ENCODE measurements at regions not wholly inside any gene's neighbourhood (a gene's known extent, or its start where the extent isn't known, plus 50 kb on each side); places are given as distances from the start of the nearest gene placed in this dataset.

GRCh38 chr2:217070043-217070430 is 210.2 kb upstream of the TNP1 start:
- DNase-seq: no peak

DNA sequence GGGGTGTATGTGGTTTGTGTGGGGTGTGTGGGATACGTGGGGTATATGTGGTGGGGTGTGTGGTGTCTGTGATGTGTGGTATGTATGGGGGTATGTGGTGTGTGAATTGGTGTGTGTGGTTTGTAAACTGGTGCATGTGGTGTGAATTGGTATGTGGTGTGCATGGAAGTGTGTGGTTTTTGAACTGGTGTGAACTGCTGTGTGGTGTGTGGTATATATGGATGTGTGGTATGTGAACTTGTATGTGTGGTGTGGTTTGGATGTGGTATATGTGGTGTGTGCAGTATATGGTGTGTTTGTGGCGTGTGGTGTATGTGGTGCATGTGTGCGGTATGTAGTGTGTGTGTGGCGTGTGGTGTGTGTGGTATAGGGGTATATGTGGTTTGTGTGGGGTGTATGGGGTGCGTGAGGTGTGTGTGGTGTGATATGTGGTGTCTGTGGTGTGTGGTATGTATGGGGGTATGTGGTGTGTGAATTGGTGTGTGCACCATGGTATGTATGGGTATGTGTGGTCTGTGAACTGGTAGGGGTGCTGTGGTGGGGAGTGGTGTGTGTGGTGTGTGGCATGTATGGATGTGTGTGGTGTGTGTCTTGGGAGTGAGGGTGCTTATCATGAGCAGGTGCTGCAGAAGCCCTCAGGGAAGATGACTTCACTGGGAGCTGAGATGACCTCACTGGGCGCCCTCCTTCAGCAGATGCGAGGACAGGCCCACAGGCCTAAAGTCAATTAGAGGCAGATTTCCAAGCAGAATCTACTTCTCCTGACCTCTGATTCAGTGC is 209.6 kb upstream of the TNP1 start:
- no peak for DNase-seq

DNA sequence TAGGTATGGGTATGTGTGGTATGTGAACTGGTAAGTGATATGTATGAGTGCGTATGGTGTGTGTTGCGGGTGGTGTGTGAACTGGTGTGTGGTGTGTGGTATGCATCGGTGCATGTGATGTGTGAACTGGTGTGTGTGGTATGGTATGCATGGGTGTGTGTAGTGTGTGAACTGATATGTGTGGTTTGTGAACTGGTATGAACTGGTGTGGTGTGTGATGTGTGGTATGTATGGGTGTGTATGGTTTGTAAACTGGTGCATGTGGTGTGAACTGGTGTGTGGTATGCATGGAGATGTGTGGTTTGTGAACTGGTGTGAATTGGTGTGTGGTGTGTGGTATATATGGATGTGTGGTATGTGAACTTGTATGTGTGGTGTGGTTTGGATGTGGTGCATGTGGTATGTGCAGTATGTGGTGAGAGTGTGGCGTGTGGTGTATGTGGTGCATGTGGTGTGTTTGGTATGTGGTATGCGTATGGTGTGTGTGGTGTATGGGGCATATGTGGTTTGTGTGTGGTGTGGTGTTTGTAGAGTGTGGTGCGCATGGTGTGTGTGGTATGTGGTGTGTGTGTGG is 208.9 kb upstream of the TNP1 start:
- DNase-seq: no peak

- no peak for DNase-seq
These were observed 207.9 kb upstream of the TNP1 start for GRCh38 chr2:217067787-217068186.

DNA sequence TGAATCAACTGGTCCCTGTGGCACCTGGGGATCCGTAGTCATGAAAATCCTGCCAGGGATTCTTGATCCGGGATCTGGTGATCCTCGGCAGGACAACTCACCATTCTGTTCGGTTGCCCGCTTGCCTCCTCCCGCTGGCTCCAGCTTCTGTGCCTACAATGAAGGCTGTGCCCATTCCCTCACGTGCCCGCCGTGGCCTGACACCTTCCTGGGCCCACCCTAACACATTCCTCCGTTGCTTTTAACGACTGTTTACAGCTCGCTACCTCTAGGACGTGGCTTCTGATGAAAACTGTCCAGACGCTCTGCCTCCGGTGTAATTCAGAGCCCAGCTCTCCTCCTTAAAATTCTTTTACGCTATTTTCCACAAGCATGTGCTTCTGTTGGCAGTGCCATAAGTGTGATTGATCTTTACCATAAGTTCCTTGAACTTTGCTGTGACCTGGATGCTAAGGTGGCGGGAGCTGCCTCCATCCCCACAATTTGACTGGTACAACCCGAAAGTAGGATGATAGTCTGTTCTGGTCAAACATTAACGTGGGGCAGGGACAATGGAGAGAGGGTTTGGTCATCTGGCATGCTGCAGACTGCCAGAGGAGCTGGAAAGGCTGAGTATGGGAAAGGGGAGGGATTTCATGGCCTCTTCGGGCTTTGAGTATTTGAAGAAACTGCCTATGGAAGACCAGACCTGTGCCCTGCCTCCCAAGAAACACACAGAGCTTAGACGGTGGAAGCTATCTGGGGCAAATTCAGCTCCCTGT is 206.8 kb upstream of the TNP1 start:
- no peak for DNase-seq

- no peak for DNase-seq
These were observed 206.0 kb upstream of the TNP1 start for GRCh38 chr2:217065695-217066405.

DNA sequence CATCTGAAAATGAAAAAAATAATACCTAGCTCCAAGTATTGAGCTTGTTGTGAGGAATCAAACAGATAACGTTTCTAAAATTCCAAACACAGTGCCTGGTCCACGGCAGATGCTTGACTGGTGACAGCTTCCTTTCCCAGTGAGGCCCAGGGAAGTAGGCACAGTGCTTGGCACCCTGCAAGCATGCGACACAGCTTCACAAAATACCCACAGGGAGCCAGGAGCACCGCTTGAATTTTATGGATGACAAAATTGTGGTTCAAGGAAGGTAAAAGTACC is 205.1 kb upstream of the TNP1 start:
- DNase-seq: no peak

- no peak for DNase-seq
These were observed 204.6 kb upstream of the TNP1 start for GRCh38 chr2:217064234-217065011.

DNA sequence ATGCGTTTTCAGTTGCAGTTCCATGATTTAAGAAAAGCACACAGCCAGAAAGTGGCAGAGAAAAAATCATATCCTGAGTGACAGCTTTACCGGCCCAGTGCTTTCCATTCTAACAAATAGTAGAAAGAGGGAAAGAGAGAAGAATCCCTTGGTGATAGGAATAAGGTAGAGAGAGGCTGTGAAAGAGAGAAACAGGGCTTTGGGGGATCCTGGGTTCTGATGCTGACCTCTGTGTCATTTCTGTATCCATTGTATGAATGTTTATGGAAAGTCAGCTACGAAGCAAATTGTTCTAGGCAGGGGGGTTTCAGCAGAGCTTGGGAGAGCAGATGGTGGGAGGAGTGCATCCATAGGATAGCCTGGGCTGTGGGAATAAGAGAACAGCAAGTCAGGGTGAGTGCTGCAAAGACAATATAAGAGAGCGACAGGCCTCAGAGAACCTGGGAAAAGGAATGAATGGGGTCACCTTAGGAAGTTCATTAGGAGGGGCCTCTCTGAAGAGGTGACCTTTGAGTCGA is 203.4 kb upstream of the TNP1 start:
- DNase-seq: no peak

DNA sequence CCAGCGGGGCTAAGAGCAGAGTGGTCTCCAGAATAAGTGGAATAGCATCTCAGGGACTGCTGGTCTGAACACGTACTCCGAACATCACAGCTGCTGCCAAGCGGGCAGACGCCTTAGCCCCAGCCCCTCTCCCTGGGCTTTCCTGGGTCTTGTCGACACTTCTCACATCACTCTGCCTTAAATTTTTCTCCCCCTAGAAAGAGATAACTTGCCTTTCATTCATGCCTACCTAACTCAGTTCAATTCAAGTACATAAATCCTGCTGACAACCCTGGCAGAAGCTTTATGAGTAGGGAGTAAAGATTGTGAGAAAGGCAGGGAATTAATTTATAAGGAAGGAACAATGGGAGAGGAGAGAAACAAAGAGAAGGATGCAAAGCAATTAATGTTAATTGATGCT is 202.9 kb upstream of the TNP1 start:
- no peak for DNase-seq

DNA sequence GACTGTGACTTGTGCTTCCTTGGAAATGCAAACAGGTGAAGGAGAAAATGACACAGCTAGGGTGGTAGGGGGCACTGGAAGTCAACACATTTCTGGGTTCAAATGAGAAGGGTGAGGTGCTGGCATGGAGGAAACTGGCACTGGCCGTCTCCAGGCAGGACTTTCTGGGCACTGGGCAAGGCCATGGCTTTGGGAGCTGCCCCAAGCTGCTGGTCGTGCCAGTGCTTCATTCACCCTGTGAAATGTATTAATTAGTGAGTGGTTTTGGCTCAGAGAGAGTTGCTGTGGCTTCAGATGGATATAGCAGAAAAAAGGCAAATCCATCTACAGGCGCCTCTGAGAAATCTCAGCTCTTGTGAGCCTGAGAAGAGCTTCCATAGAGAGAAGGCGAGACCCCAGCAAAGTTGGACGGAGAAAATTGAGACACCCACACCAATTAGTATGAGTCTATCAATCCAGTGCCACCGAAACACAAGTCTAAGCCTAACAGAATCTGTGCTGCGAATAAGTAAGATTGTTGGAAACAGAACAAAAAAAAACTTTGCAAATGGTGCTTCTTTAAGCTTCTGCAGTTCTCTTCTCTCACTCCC is 202.1 kb upstream of the TNP1 start:
- no peak for DNase-seq

DNA sequence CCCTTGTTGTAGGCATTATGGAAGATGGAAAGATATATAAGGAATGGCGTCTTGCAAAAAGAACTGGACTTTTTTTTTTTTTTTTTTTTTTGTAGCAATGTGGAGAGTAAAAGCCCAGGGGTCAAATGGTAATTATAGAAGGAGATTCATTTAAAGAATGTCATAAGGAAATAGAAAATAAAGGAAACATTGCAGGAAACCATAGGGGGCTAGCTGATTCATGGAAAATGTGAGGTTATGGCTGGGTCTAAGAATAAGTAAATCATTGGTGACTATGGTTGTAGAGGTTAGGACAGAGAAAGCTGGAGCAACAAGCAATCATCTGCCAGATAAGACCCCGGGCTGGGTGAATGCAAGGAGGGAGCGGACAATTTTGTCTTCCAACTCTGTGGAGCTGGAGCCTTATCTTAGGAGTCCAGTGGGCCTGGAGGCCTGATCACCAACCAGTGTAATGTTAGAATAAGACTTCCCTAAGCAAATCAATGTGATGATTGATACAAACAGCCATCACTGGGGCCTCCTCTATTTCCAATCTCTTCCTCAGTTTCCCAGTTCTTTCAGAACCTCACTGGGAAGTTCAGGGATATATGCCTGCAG is 201.2 kb upstream of the TNP1 start:
- no peak for DNase-seq

- DNase-seq: no peak
These were observed 200.7 kb upstream of the TNP1 start for GRCh38 chr2:217060516-217060915.

DNA sequence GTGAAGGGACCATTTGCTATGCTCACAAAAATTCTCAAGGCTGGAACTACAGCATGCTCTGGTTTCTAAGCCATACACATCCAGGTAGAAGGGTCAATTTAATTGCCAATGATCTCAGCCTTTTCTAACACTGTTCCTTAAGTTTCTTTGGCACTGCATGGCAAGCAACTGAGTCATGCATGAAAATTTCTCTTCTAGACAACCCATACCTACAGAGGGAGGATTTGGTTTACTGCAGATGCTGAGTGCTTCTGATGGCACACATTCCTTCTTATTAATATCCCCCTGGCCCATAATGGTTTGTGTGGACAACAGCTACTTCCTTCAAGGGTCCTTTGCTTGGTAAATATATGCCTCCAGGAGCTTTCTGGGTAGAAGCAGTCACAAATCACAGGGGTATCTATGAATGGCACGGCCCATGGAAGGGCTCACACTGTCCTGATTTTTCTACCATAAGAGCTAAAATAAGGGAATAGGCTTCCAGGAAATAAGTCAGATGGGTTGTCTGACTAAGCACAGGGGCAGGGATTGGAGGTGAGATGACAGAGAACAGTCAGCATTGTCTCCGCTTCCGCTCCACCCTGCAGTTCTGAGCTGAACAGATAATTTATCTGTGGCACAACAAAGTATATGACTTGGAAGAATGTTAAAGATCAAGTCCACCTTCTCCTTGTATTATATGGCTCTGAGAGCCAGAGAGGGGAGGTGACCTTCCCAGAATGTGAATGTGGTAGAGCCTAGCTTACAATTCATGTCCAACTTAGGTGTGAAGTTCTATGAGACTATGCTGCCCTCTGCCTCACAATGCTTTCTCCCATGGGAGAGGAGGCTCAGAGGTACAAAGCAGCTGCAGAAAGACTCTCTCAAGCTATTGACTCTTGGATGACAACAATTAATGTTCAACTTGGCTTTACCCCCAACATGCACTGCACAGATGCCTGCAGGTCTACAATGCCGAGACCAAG is 199.2 kb upstream of the TNP1 start:
- no peak for DNase-seq

GRCh38 chr2:217057773-217058172 is 197.9 kb upstream of the TNP1 start:
- DNase-seq: no peak

DNA sequence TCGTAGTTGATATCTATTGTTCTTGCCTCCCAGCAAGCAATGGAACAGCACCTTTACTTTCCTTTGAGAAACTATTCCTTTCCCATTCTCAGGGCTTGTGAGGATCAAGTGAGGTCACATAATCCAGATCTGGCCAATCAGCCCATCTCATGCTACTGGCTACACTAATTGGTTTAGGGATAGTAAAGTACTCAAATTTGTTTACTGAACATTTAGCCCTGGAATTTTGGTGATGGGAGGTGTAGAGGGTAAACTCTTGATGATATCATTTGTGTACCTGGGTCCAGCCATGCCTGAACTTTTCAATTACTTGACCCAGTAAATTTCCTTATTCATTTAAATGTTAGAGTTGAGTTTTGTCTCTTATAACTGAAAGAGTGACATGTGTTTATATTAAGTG is 195.8 kb upstream of the TNP1 start:
- DNase-seq: no peak

DNA sequence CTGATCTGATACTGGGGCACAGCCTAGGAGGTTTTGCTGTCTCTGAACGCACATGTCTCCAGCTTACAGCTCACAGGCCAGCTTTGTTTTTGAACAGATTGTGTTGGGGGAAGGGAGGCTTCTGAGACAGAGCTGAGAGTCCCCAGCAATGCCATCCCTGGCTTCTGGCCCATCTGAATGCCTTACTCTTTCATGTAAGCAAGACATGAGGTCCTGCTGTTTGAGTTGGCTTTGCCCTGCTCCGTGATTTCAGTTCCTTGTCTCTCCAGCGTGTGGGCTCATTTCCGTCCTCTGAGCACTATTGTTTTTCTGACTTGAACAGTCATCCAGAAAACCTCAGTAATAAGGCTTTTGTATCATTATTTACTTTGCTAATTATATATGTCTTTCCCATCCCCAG is 194.9 kb upstream of the TNP1 start:
- no peak for DNase-seq

DNA sequence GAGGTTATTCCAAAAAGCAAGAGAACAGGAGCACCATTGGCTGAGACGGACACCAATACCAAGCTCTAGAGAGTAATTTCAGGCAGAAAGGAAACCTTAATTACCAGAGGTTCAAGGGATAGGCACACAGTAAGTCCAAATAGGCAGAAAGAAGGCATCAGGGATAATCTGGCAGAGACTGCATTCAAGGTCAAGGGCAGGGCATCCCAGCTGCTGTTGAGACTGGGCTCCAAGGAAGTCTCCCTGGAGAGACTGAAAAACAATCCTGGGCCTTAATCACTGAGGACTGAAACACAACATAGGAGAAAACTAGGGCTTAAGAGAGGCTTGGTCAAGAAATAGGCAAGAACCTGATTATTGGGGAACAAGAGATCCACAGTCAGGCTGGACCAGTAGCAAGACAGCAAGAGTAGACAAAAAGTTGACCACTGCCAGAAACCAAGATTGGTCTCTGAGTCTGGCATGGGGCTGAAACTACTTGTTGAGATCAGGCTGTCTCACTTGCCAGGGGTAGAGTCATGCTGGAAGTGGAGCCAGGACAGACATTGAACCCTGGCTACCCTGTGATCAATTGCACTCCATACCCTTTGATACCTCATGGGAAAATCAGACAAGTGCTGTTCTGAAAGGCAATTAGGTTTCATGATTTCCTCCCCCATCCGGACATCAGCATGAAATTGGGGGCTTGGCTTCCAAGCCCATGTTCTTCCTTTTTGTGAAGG is 193.2 kb upstream of the TNP1 start:
- no peak for DNase-seq

GRCh38 chr2:217051416-217051815 is 191.6 kb upstream of the TNP1 start:
- DNase-seq: no peak

DNA sequence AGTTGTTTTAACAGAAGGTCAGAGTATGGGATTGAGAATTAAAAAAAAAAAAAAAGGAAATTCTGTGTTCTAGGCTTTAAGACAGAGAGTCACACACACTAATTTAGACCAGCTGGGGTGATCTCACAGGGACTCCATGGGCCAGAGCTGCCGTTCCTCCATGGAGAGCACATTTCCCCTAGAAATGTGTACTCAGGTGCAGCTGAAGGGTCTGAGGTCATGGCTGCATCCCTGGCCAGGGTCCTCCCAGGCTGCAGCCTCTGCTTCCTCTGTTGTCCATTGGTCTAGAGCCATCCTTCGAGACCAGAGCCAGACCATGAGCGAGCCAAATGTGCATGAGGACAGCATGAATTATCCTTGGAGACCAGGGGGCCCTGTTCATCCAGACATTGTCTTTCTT is 190.1 kb upstream of the TNP1 start:
- no peak for DNase-seq
